ENCODE measurements at regions not wholly inside any gene's neighbourhood (a gene's known extent, or its start where the extent isn't known, plus 50 kb on each side); places are given as distances from the start of the nearest gene placed in this dataset.

GRCh38 chr12:126156806-126157574 is 1091.8 kb downstream of the AACS start:
- DNase-seq, result no peak

GRCh38 chr12:126157575-126157966 is 1092.3 kb downstream of the AACS start:
- DNase-seq, result no peak

DNA sequence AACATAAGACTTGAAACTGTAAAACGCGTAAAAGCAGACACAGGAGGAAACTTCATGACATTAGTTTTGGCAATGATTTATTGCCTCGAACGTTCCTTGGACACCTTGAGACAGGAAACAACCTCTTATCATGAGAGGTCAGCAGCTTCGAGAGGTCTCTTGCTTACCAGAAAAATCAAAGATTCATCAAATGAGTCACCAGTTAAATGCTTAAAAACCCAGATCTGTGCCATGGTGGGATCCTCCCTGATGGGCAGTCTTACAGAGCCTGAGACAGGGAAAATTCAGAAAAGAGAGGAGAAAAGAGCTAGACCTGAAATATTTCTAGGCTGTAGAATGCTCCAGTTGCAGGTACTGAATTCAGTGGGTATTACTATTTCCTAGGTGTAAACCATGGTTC is 1093.9 kb downstream of the AACS start:
- DNase-seq, result no peak

- no peak for DNase-seq
Measured at GRCh38 chr12:126160912-126161311, 1095.7 kb downstream of the AACS start.

DNA sequence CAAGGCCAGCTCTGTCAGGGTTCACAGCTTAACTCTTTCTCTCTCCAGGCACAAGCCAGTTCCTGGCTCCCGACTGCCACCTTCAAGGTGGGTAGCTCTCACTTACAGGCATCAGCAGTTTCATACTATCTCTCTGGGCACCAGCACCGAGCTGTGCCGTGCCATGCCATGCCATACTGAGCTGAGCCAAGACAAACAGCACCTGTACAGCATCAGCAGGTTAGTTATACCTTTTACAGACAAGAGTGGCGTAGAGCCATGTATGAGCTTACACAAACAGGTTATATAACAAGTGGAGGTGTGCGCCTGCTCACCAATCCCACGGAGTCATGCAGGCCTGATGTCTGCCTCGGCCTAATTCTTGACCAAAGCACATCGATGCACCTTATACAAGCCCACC is 1098.7 kb downstream of the AACS start:
- DNase-seq, result no peak

GRCh38 chr12:126171937-126172559 is 1106.8 kb downstream of the AACS start:
- no peak for DNase-seq

DNA sequence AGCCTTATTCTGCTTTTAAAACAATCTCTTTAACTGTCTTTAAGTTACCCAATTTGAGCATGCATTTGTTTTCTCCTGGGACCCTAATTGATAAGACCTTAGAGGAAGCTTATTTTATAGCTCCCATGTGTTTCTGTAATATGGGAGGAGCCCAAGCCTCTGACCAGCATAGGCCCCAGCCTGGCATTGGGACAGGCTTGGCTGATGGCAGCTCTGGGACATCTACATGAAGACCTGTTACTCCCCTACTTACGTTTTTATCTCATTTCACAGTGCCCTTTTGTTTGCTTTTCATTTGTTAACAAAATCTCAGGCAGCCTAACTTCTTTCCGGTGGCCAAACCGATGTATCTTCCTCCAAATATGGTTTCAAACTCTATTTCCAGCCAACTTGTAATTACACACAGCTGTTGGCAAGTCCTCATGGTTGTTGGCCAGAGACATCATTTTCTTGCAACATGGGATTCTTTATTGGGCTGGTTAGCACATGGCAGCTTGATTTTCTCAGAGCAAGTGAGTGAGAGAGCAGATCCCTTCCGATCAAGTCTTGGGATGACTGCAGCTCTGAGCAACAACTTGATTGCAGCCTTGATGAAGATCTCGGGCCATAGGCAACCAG is 1117.5 kb downstream of the AACS start:
- no peak for DNase-seq

GRCh38 chr12:126185025-126185424 is 1119.8 kb downstream of the AACS start:
- no peak for DNase-seq

DNA sequence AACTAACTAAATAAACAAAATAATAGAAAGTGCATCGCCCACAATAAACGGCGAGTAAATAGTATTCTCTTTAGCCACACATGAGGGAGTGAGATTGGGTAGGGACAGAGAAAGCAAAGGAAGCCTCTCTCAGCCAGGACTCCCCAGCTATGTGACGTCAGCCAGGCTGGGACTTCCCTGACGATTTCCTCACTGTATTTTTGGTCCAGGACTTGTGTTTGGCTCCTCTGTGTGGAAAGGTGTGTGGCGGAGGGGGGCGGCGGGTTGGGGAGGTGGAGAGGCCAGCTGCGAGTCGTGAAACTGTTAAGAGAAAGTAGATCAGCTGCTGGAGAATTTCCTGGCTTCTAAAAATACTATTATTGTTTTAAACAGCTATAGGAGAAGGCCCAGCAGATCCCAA is 1124.6 kb downstream of the AACS start:
- no peak for DNase-seq

DNA sequence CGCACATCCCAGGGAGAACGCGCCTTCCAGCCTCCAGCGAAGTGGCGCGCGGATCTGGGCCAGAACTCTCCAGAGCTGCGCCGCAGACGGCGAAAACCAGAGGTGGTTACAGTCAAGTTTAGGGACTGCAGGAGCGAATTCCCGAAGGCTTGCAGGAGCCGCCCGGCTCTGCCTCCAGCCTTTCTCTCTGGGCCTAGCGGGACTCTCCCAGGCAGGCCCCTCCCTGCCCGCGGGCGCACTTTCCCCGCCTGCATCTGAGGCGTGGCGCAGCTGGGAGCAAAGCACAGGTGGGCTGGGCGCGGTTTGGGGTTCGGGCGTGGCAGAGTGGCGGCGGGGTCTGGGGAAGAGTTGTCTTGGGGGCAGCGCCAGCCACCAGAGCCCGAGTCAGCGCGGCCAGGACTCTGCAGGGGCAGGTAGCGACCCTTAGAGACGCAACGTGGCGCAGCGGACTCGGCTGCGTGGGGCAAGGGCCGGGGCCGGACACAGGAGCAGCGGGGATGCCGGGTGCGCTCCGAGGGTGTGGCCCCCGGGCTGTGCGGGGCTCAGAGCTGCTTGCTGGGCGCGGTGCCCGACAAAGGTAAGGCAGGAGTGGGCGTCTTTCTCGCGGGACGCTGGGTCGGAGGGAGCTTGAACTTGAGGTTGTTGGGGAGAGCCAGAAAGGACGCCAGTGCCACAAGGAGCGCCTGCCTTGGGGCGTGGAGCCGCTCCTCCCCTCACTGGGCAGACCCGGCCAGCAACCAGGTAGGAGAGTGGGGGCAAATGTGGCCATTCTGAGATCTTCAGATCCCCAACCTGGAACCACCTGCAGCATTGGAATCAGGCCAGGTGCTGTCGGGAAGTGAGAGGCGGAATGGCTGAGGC is 1126.0 kb downstream of the AACS start:
- DNase-seq, result no peak

- DNase-seq, result no peak
Measured at GRCh38 chr12:126191949-126192348, 1126.7 kb downstream of the AACS start.

DNA sequence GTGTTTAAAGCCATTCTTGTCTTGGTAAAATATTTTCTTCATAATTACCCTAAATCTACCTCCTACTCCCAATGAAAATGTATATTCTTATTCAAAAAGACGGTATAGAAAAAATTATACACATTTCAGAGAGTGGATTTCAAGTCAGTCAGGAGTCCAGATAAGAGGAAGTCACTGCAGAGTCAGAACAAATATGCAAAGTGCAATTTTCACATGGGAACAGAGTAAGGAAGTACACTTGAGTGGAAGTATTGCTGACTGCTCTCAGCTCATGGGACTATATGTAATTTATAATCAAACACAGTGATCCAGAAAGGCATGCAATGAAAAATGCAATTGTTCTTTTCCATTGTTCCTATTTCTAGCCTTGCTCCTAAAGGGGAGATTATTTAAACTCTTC is 1128.0 kb downstream of the AACS start:
- DNase-seq, result no peak

DNA sequence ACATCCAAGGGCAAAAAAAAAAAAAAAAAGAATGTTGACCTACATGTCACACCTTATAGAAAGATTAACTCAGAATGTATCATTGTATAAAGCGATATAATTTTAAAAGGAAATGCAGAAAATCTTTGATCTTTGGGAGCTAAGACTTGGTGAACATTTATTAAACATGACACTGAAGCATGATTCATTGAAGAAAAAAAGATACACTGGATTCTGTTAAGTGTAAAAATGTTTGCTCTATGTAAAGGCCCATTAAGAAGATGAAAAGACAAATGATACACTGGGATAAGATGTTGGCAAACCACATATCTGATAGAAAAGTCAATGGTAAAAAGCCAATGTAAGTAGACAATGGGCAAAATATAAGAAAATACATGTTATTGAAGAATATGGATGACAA is 1131.0 kb downstream of the AACS start:
- no peak for DNase-seq

GRCh38 chr12:126198516-126198915 is 1133.3 kb downstream of the AACS start:
- DNase-seq, result no peak

GRCh38 chr12:126198966-126199692 is 1133.9 kb downstream of the AACS start:
- no peak for DNase-seq

- no peak for DNase-seq
Measured at GRCh38 chr12:126201981-126202537, 1136.8 kb downstream of the AACS start.

GRCh38 chr12:126204326-126204725 is 1139.1 kb downstream of the AACS start:
- no peak for DNase-seq

DNA sequence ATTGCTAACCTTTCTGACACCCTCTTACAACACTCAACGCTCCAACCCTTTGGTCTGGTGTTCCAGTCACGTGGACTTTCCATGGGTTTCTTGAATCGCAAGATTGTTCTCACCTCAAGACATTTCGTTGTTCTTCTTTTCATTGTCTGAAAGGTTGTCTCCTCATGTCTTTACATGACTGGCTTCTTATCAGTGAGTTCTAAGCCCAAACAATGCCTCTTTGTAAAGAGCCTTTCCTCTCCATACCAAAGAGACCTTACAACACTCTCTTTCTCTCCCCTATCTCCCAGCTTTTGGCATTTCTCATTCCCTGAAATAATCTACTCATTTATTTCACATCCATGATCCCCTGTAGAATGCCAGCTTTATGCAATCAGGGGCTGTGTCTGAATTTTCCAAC is 1144.8 kb downstream of the AACS start:
- no peak for DNase-seq

DNA sequence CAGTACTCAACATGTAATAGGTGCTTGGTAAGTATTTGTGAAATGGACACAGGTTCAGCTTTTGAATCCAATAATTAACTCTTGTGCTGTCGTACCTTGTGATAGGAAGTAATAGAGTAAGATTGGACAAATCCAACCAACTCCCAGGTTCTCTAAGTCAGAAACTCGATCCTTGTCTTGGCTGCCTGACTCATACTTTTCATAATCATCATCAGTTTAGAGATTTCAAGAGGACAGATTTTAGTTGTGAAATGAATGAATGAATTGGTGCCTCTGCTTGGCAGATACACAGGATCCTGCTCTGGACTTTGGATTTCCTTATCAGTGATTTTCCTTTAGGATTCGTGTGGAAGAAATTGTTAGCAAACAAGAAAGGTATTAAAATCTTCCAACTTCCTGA is 1145.2 kb downstream of the AACS start:
- no peak for DNase-seq

- no peak for DNase-seq
Measured at GRCh38 chr12:126212824-126213223, 1147.6 kb downstream of the AACS start.

DNA sequence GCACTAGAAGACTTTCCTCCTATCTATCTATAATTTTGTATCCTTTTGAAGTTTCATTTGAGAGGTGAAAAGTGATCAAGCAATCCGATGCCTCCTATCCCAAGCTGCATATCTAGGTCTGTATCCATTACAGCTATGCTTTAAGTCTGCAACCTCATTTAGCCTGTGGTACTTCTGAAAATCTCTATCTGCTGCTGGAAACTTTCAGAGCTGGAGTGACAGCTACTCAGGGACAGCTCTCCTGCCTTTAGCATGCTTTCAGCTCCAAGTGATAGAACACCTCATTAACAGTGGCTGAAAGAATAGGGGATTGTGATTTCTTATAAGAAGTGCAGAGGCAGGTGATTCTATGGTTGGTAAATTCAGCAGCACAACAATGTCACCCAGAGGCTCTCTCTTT is 1153.5 kb downstream of the AACS start:
- no peak for DNase-seq

GRCh38 chr12:126219139-126219538 is 1153.9 kb downstream of the AACS start:
- no peak for DNase-seq
